ENCODE measurements at regions not wholly inside any gene's neighbourhood (a gene's known extent, or its start where the extent isn't known, plus 50 kb on each side); places are given as distances from the start of the nearest gene placed in this dataset.

- TF ChIP-seq, protein P1, sequence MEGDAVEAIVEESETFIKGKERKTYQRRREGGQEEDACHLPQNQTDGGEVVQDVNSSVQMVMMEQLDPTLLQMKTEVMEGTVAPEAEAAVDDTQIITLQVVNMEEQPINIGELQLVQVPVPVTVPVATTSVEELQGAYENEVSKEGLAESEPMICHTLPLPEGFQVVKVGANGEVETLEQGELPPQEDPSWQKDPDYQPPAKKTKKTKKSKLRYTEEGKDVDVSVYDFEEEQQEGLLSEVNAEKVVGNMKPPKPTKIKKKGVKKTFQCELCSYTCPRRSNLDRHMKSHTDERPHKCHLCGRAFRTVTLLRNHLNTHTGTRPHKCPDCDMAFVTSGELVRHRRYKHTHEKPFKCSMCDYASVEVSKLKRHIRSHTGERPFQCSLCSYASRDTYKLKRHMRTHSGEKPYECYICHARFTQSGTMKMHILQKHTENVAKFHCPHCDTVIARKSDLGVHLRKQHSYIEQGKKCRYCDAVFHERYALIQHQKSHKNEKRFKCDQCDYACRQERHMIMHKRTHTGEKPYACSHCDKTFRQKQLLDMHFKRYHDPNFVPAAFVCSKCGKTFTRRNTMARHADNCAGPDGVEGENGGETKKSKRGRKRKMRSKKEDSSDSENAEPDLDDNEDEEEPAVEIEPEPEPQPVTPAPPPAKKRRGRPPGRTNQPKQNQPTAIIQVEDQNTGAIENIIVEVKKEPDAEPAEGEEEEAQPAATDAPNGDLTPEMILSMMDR (IDR thresholded peaks at IDR 0.05; ENCODE audit: low read depth, low read length, missing input control), result no peak
- TF ChIP-seq JUND (IDR thresholded peaks at IDR 0.05) (no peak), YY1 (IDR thresholded peaks at IDR 0.05) (no peak), GABPA (IDR thresholded peaks at IDR 0.05 in 1 of 2, conservative IDR thresholded peaks at IDR 0.05 in 1 of 2) (no peak), ZBTB33 (IDR thresholded peaks at IDR 0.05) (no peak), TAF1 (conservative IDR thresholded peaks at IDR 0.05) (no peak), RXRA (IDR thresholded peaks at IDR 0.05) (no peak), RAD21 (IDR thresholded peaks at IDR 0.05) (no peak), SP1 (IDR thresholded peaks at IDR 0.05) (no peak), EGR1 (IDR thresholded peaks at IDR 0.05; ENCODE audit: low read depth in 2 of 2) (no peak)
- TF ChIP-seq, protein P2, sequence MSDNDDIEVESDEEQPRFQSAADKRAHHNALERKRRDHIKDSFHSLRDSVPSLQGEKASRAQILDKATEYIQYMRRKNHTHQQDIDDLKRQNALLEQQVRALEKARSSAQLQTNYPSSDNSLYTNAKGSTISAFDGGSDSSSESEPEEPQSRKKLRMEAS (IDR thresholded peaks at IDR 0.05), result no peak
- TF ChIP-seq, protein P3, sequence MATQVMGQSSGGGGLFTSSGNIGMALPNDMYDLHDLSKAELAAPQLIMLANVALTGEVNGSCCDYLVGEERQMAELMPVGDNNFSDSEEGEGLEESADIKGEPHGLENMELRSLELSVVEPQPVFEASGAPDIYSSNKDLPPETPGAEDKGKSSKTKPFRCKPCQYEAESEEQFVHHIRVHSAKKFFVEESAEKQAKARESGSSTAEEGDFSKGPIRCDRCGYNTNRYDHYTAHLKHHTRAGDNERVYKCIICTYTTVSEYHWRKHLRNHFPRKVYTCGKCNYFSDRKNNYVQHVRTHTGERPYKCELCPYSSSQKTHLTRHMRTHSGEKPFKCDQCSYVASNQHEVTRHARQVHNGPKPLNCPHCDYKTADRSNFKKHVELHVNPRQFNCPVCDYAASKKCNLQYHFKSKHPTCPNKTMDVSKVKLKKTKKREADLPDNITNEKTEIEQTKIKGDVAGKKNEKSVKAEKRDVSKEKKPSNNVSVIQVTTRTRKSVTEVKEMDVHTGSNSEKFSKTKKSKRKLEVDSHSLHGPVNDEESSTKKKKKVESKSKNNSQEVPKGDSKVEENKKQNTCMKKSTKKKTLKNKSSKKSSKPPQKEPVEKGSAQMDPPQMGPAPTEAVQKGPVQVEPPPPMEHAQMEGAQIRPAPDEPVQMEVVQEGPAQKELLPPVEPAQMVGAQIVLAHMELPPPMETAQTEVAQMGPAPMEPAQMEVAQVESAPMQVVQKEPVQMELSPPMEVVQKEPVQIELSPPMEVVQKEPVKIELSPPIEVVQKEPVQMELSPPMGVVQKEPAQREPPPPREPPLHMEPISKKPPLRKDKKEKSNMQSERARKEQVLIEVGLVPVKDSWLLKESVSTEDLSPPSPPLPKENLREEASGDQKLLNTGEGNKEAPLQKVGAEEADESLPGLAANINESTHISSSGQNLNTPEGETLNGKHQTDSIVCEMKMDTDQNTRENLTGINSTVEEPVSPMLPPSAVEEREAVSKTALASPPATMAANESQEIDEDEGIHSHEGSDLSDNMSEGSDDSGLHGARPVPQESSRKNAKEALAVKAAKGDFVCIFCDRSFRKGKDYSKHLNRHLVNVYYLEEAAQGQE (IDR thresholded peaks at IDR 0.05), result no peak
- TF ChIP-seq, protein P4, sequence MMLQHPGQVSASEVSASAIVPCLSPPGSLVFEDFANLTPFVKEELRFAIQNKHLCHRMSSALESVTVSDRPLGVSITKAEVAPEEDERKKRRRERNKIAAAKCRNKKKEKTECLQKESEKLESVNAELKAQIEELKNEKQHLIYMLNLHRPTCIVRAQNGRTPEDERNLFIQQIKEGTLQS (IDR thresholded peaks at IDR 0.05), result no peak
Measured at GRCh38 chr9:111113712-111114111, 75.4 kb upstream of the LPAR1 start.

Measured in liver (tissue), 3 donors.